ENCODE measurements at regions not wholly inside any gene's neighbourhood (a gene's known extent, or its start where the extent isn't known, plus 50 kb on each side); places are given as distances from the start of the nearest gene placed in this dataset.

DNA sequence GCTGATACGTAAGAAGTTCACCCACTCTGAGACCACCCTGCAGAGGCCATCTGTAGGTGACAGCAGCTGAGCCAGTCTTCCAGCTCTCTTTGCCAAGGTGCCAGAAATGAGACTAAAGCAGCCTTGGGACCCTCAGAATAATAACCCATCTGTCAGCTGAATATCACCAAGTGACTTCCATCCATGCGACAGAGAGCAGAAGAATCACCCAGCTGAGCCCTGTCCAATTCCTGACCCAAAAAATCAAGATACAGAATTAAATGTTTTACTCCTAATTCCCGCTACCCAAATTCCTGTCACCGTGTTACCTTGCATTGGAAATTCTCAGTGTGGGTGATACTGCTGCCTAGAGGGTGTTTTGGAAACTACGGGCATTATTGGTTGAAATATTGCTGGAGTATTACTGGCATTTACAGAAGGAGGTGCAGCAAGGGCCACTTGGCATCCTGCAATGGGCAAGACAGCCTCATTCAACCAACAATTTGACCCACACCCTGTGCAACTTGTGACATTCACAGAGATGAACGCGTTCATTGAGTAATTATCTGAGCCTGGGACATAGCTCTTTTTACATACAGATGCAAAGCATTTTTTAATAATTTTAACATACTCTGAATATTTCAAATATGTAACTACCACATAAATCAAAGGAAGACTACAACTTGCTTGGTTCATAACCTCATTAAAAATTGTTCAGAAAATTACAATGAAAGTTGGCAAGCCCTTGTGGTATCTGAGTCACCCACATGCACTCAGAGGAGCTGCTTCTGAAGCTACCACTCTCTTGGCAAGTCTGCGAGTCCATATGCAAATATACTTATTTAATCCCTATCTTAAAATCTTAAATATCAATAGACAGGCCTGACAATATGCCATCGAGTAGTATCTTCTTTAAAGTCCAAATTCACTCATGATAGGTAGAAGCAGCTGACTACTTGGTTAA is 126.6 kb downstream of the C16orf95 start:
- DNase-seq (ENCODE audit: low spot score), result no peak
- intact Hi-C loops (cut with micrococcal nuclease; ENCODE audit: unreplicated experiment), result no loop called here
- Histone ChIP-seq H3K27me3 (replicated peaks; ENCODE audit: insufficient read depth, low read depth, low read length, poor library complexity) (no peaks in the 10 kb centered on the region), H3K4me1 (ENCODE audit: insufficient read depth, low read length, poor library complexity, severe bottlenecking) (no peaks in the 10 kb centered on the region), H3K36me3 (ENCODE audit: insufficient read depth, low read length, poor library complexity, severe bottlenecking) (no peaks in the 10 kb centered on the region), H3K4me3 (ENCODE audit: low read depth, low read length, poor library complexity, severe bottlenecking) (no peak overlapping the region), H3K9me3 (ENCODE audit: low read depth, low read length, poor library complexity, severe bottlenecking) (no peaks in the 10 kb centered on the region), H3K27ac (ENCODE audit: low read depth, low read length, poor library complexity, severe bottlenecking) (no peak overlapping the region)
- POLR2A ChIA-PET (ENCODE audit: low non-redundant PET), result no interaction called here
- CTCF ChIA-PET, result no interaction called here
- no peak for TF ChIP-seq EZH2 (IDR thresholded peaks at IDR 0.05; ENCODE audit: borderline replicate concordance, low read depth, low read length, poor library complexity, severe bottlenecking)
- TF ChIP-seq, protein P1, sequence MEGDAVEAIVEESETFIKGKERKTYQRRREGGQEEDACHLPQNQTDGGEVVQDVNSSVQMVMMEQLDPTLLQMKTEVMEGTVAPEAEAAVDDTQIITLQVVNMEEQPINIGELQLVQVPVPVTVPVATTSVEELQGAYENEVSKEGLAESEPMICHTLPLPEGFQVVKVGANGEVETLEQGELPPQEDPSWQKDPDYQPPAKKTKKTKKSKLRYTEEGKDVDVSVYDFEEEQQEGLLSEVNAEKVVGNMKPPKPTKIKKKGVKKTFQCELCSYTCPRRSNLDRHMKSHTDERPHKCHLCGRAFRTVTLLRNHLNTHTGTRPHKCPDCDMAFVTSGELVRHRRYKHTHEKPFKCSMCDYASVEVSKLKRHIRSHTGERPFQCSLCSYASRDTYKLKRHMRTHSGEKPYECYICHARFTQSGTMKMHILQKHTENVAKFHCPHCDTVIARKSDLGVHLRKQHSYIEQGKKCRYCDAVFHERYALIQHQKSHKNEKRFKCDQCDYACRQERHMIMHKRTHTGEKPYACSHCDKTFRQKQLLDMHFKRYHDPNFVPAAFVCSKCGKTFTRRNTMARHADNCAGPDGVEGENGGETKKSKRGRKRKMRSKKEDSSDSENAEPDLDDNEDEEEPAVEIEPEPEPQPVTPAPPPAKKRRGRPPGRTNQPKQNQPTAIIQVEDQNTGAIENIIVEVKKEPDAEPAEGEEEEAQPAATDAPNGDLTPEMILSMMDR (conservative IDR thresholded peaks at IDR 0.05; ENCODE audit: low read depth, low read length), result no peak
- BruUV-seq (replicated peaks), result no TSS peak

DNA sequence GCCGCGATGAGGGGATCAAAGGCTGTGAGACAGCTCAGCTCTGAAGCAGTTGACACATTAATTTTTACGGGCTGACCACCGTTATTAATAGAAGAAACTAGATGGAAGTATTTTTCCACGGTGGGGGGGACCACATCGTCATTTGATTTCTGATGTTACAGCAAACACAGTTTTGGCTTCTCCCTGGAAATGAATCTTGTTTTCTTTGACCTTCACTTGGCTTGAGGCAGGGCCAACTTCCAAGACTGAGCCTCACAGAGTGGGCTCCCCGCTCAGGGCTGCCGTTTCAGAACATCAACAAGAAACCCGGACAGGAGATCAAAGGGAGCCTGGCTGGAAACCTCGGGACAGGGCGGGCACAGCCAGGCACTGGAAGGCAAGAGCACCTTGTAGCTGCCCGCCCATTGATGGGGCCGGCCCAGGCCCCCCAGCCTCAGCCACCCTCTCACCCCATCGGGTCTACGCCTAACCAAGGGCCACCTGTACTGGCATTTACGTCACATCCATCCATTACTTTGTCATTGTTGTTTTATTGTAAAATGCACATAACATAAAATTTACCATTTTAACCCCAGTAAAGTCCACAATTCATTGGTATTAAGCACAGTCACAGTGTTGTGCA is 124.6 kb downstream of the C16orf95 start:
- DNase-seq (ENCODE audit: low spot score), result no peak
- ChIA-PET POLR2A (ENCODE audit: low non-redundant PET) (no interaction called here), CTCF (no interaction called here)
- Histone ChIP-seq H3K9me3 (ENCODE audit: low read depth, low read length, poor library complexity, severe bottlenecking) (no peaks in the 10 kb centered on the region), H3K27ac (ENCODE audit: low read depth, low read length, poor library complexity, severe bottlenecking) (no peak overlapping the region), H3K27me3 (replicated peaks; ENCODE audit: insufficient read depth, low read depth, low read length, poor library complexity) (no peaks in the 10 kb centered on the region), H3K4me3 (ENCODE audit: low read depth, low read length, poor library complexity, severe bottlenecking) (no peak overlapping the region), H3K4me1 (ENCODE audit: insufficient read depth, low read length, poor library complexity, severe bottlenecking) (no peaks in the 10 kb centered on the region), H3K36me3 (ENCODE audit: insufficient read depth, low read length, poor library complexity, severe bottlenecking) (no peaks in the 10 kb centered on the region)
- intact Hi-C loops (cut with micrococcal nuclease; ENCODE audit: unreplicated experiment), result no loop called here
- no TSS peak for BruUV-seq (replicated peaks)
- TF ChIP-seq, protein P1 (conservative IDR thresholded peaks at IDR 0.05; ENCODE audit: low read depth, low read length), result no peak
- TF ChIP-seq EZH2 (IDR thresholded peaks at IDR 0.05; ENCODE audit: borderline replicate concordance, low read depth, low read length, poor library complexity, severe bottlenecking), result no peak

GRCh38 chr16:87194172-87194571 is 123.0 kb downstream of the C16orf95 start:
- DNase-seq (ENCODE audit: low spot score), result no peak
- H3K9me3 ChIP-seq (ENCODE audit: low read depth, low read length, poor library complexity, severe bottlenecking), result no peaks in the 10 kb centered on the region
- CTCF ChIA-PET, result no interaction called here
- H3K4me1 ChIP-seq (ENCODE audit: insufficient read depth, low read length, poor library complexity, severe bottlenecking), result no peaks in the 10 kb centered on the region
- no peak for TF ChIP-seq EZH2 (IDR thresholded peaks at IDR 0.05; ENCODE audit: borderline replicate concordance, low read depth, low read length, poor library complexity, severe bottlenecking)
- no peak overlapping the region for H3K27ac ChIP-seq (ENCODE audit: low read depth, low read length, poor library complexity, severe bottlenecking)
- H3K27me3 ChIP-seq (replicated peaks; ENCODE audit: insufficient read depth, low read depth, low read length, poor library complexity), result no peaks in the 10 kb centered on the region
- H3K4me3 ChIP-seq (ENCODE audit: low read depth, low read length, poor library complexity, severe bottlenecking), result no peak overlapping the region
- BruUV-seq (replicated peaks), result no TSS peak
- POLR2A ChIA-PET (ENCODE audit: low non-redundant PET), result no interaction called here
- no peaks in the 10 kb centered on the region for H3K36me3 ChIP-seq (ENCODE audit: insufficient read depth, low read length, poor library complexity, severe bottlenecking)
- intact Hi-C loops (cut with micrococcal nuclease; ENCODE audit: unreplicated experiment), result no loop called here
